SK-N-SH treated with all-trans-retinoic acid at 6 μM for 48 hours (cell line): ENCODE measurements at regions not wholly inside any gene's neighbourhood (a gene's known extent, or its start where the extent isn't known, plus 50 kb on each side); places are given as distances from the start of the nearest gene placed in this dataset.

Experiments used
- PPARA ChIP-seq: fragments of 250-450 bp; sonication (Bioruptor Pico); IDR thresholded peaks from 2 replicates; pipeline ENCODE4 v1.5.0; 2020; ENCODE audit warnings: mild to moderate bottlenecking, borderline replicate concordance
- RARB ChIP-seq: fragments of 250-450 bp; sonication (Bioruptor Pico); IDR thresholded peaks from 2 replicates; pipeline ENCODE4 v1.8.0; 2021; ENCODE audit warnings: mild to moderate bottlenecking, moderate library complexity
- TF ChIP-seq, protein P1 (sequence below): fragments of 250-450 bp; sonication (Bioruptor Pico); IDR thresholded peaks from 2 replicates; pipeline ENCODE4 v1.8.0; 2020; ENCODE audit warnings: mild to moderate bottlenecking, moderate library complexity, borderline replicate concordance
- TF ChIP-seq, protein P2 (sequence below): fragments of 250-450 bp; sonication (Bioruptor Pico); IDR thresholded peaks from 2 replicates; pipeline ENCODE4 v1.8.0; 2021; ENCODE audit warnings: low read depth, mild to moderate bottlenecking, moderate library complexity, borderline replicate concordance
- TF ChIP-seq, protein P3 (sequence below): fragments of 250-450 bp; sonication (Bioruptor Pico); IDR thresholded peaks from 2 replicates; pipeline ENCODE4 v1.5.0; 2020; ENCODE audit warnings: mild to moderate bottlenecking, moderate library complexity

DNA sequence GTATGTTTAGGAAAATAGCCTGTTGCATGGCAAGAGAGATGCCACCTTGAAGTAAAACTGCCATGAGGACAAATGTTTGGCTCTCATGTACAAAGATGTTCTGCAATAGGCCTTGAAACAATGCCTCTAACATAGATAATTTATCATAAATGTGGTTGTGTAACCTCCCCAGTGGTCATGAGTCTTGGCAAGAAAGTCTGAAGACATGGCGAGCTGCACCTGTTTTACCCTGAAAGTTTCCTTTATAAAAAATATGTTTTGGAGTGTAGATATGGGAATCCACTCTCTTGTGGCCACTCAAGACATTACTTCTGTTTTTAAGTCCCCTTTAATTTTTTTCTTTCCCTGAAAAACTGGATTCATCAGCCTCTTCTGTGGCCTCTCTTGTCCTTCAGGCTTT is 2217.1 kb downstream of the NCAM2 start (continued):
- TF ChIP-seq, protein P1, sequence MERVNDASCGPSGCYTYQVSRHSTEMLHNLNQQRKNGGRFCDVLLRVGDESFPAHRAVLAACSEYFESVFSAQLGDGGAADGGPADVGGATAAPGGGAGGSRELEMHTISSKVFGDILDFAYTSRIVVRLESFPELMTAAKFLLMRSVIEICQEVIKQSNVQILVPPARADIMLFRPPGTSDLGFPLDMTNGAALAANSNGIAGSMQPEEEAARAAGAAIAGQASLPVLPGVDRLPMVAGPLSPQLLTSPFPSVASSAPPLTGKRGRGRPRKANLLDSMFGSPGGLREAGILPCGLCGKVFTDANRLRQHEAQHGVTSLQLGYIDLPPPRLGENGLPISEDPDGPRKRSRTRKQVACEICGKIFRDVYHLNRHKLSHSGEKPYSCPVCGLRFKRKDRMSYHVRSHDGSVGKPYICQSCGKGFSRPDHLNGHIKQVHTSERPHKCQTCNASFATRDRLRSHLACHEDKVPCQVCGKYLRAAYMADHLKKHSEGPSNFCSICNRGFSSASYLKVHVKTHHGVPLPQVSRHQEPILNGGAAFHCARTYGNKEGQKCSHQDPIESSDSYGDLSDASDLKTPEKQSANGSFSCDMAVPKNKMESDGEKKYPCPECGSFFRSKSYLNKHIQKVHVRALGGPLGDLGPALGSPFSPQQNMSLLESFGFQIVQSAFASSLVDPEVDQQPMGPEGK (CRISPR knock-in tag) = no peak
- TF ChIP-seq, protein P2, sequence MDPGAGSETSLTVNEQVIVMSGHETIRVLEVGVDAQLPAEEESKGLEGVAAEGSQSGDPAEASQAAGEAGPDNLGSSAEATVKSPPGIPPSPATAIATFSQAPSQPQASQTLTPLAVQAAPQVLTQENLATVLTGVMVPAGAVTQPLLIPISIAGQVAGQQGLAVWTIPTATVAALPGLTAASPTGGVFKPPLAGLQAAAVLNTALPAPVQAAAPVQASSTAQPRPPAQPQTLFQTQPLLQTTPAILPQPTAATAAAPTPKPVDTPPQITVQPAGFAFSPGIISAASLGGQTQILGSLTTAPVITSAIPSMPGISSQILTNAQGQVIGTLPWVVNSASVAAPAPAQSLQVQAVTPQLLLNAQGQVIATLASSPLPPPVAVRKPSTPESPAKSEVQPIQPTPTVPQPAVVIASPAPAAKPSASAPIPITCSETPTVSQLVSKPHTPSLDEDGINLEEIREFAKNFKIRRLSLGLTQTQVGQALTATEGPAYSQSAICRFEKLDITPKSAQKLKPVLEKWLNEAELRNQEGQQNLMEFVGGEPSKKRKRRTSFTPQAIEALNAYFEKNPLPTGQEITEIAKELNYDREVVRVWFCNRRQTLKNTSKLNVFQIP (CRISPR knock-in tag) = no peak
- TF ChIP-seq, protein P3, sequence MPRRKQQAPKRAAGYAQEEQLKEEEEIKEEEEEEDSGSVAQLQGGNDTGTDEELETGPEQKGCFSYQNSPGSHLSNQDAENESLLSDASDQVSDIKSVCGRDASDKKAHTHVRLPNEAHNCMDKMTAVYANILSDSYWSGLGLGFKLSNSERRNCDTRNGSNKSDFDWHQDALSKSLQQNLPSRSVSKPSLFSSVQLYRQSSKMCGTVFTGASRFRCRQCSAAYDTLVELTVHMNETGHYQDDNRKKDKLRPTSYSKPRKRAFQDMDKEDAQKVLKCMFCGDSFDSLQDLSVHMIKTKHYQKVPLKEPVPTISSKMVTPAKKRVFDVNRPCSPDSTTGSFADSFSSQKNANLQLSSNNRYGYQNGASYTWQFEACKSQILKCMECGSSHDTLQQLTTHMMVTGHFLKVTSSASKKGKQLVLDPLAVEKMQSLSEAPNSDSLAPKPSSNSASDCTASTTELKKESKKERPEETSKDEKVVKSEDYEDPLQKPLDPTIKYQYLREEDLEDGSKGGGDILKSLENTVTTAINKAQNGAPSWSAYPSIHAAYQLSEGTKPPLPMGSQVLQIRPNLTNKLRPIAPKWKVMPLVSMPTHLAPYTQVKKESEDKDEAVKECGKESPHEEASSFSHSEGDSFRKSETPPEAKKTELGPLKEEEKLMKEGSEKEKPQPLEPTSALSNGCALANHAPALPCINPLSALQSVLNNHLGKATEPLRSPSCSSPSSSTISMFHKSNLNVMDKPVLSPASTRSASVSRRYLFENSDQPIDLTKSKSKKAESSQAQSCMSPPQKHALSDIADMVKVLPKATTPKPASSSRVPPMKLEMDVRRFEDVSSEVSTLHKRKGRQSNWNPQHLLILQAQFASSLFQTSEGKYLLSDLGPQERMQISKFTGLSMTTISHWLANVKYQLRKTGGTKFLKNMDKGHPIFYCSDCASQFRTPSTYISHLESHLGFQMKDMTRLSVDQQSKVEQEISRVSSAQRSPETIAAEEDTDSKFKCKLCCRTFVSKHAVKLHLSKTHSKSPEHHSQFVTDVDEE = no peak
- TF ChIP-seq PPARA (CRISPR knock-in tag) (no peak), RARB (CRISPR knock-in tag) (no peak)
